ENCODE measurements at regions not wholly inside any gene's neighbourhood (a gene's known extent, or its start where the extent isn't known, plus 50 kb on each side); places are given as distances from the start of the nearest gene placed in this dataset.

GRCh38 chr4:38371391-38371851, 292.6 kb upstream of the KLF3 start:
- CTCF ChIA-PET, result interaction anchor here (1.2 to 1.7 kb wide), 3 partner anchors 9 to 14 kb away, joined by 4 to 5 read pairs (median 4); no protein-coding TSS in a partner anchor
- no peak for DNase-seq (ENCODE audit: extremely low spot score)
- POLR2A ChIA-PET, result no interaction called here
- no peak for TF ChIP-seq CTCF (IDR thresholded peaks at IDR 0.05; ENCODE audit: control extremely low read depth, extremely low read depth, low read depth, missing control alignments)

- POLR2A ChIA-PET, result no interaction called here
- CTCF ChIA-PET, result interaction anchor here (0.7 kb wide), 1 partner anchor 338 kb away, joined by 4 read pairs; no protein-coding TSS in a partner anchor
- no peak for DNase-seq (ENCODE audit: extremely low spot score)
- no peak for TF ChIP-seq CTCF (IDR thresholded peaks at IDR 0.05; ENCODE audit: control extremely low read depth, extremely low read depth, low read depth, missing control alignments)
Measured at GRCh38 chr4:38373375-38373774, 290.6 kb upstream of the KLF3 start.

GRCh38 chr4:38377195-38377594, 286.8 kb upstream of the KLF3 start:
- ChIA-PET CTCF (no interaction called here), POLR2A (no interaction called here)
- no peak for DNase-seq (ENCODE audit: extremely low spot score)
- no peak for TF ChIP-seq CTCF (IDR thresholded peaks at IDR 0.05; ENCODE audit: control extremely low read depth, extremely low read depth, low read depth, missing control alignments)

GRCh38 chr4:38378478-38378877, 285.5 kb upstream of the KLF3 start:
- ChIA-PET CTCF (no interaction called here), POLR2A (no interaction called here)
- TF ChIP-seq CTCF (IDR thresholded peaks at IDR 0.05; ENCODE audit: control extremely low read depth, extremely low read depth, low read depth, missing control alignments), result no peak
- DNase-seq (ENCODE audit: extremely low spot score), result no peak

DNA sequence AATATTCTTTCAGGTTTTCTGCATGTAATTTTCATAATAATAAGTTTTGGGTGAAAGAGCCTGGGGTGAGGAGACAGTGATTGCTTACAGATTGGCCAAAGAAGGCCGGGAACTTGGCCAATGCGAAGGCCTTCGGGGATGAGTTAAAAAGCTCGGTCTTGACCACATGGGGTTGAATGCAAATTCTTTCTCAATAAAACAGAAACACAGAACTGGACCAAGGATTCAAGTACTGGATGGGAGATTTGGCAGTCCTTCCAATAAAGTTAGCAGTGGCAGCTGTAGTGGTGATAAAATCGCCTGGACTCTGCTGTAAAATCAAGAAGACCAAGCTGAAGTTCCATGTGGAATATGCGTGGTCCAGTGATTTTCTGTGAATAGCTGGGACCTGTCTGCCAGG, 282.2 kb upstream of the KLF3 start:
- DNase-seq (ENCODE audit: extremely low spot score), result no peak
- no peak for TF ChIP-seq CTCF (IDR thresholded peaks at IDR 0.05; ENCODE audit: control extremely low read depth, extremely low read depth, low read depth, missing control alignments)
- ChIA-PET CTCF (interaction anchor here (1.2 kb wide), 1 partner anchor 115 kb away, joined by 3 read pairs; no protein-coding TSS in a partner anchor), POLR2A (no interaction called here)

DNA sequence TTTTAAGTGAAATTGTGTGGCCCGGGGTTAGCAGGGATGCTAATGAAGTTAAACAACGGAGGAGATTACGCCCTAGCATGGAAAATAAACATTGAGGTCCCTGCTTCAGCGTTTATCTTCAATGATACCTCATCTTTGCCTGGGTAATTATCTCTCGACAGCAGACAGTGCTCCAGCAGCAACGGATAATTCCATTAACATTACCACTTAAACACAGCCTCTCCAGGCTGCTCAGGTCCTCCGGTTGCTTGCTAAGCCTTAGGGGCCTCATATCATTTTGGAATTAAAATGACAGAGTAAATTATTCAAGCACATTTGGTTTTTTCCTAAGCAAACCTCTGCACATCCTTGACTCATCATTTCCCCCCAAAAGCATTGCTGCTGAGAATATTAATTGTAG, 281.5 kb upstream of the KLF3 start:
- TF ChIP-seq CTCF (IDR thresholded peaks at IDR 0.05; ENCODE audit: control extremely low read depth, extremely low read depth, low read depth, missing control alignments), result no peak
- ChIA-PET POLR2A (no interaction called here), CTCF (no interaction called here)
- DNase-seq (ENCODE audit: extremely low spot score), result no peak

Data from GM10248 (cell line).